HPDE6-E6E7 (cell line): ENCODE measurements at regions not wholly inside any gene's neighbourhood (a gene's known extent, or its start where the extent isn't known, plus 50 kb on each side); places are given as distances from the start of the nearest gene placed in this dataset.
"Not testable (repeated sequence)": the region's sequence is repeated elsewhere in the genome, so short reads cannot be mapped to it uniquely, and the experiment has no call there.

Source experiments
- DNase-seq: peaks from one replicate; pipeline ENCODE4 v3.0.0; 2011; ENCODE audit warnings: missing footprints; ENCODE audit errors: extremely low spot score

DNA sequence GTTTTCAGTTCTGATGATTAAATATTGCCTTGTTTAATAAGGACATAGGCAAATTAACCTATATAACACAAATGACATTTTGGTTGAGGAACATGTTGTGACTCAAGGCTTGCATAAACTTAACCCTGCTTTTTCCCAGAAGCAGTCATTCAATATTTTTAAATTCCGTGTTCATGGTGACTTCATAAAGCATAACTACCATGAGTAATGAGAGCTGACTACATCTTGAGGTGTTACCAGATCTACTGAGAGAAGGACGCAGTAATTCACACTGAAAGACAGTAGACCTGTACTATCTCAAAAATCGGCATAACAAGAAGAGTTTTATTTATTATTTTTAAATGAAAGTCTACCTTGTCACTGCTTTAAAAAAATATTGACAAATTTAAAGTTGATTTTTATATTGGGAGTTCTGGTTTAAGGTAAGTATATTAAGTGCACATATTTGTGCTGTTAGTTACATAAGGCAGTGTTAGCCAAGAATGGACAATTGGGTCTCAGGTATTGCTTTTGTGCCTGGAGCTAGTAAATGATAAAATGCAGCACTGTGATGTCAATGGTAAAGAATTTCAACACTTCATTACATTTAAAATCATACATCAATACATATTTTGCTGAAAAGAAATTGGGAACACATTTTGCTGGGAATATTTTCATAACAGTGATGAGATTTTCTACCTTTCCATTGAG, 1198.5 kb downstream of the FSCB start:
- DNase-seq: peak; percentile 2

GRCh38 chr14:43307836-43308235, 1199.2 kb downstream of the FSCB start:
- DNase-seq: no peak

GRCh38 chr14:43306053-43306452, 1201.0 kb downstream of the FSCB start:
- no peak for DNase-seq

DNA sequence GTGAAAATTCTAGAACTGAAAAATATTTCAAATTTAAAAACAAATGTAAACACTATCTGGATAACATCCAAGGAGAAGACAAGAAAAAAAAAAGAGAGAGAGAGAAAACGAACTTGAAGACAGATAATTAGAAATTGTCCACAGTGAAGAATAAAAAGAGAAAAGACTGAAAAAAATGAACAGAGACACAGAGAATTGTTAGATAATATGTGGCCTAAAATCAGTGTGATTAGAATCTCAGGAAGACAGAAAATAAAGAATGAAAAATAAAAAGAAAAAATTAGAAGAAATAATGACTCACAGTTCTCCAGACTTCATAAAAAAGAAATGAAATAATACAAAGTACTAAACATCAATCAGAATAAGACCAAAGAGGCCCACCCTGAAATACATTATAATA, 1209.3 kb downstream of the FSCB start:
- DNase-seq: no peak

GRCh38 chr14:43296061-43296460, 1211.0 kb downstream of the FSCB start:
- not testable (repeated sequence) for DNase-seq

DNA sequence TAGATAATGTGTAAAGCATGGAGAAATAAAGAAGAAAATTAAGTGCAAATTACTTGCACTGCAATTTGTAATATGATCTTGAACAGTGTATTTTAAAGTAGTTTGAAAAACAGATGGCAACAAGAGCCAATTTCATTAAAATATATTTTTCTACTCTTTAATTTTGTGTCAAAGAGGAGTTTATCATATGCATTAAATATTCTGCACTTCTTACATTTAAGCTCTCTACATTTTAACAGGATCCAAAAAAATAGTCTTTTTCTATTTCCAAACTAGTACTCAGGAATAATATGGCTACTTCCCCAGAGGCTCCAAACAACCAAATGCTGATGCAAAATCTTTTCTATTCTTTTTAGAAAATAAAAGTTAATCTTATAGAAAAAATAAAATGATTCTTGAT, 1221.5 kb downstream of the FSCB start:
- no peak for DNase-seq

GRCh38 chr14:43260056-43260455, 1247.0 kb downstream of the FSCB start:
- DNase-seq: no peak

GRCh38 chr14:43258396-43258795, 1248.7 kb downstream of the FSCB start:
- DNase-seq: no peak

GRCh38 chr14:43256996-43257395, 1250.1 kb downstream of the FSCB start:
- DNase-seq: not testable (repeated sequence)

- no peak for DNase-seq
Observed at GRCh38 chr14:43252866-43253265, 1254.2 kb downstream of the FSCB start.

GRCh38 chr14:43249591-43249990, 1257.5 kb downstream of the FSCB start:
- no peak for DNase-seq

DNA sequence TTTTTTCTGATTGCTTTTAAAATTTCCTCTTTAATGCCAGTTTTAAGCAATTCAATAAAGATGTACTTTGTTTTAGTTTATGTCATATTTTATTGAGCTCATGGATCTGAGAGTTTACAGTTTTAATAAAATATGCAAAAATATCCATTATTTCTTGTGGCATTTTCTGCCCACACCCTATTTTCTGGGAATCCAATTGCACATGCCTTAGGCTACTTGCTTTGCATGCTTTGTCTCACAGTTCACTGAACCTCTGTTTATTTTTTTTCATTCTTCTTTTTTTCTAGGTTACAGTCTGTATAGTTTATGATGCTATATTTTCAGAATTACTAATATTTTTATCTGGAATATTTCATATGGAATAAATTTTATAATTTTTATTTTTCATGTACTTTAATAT, 1258.0 kb downstream of the FSCB start:
- no peak for DNase-seq

DNA sequence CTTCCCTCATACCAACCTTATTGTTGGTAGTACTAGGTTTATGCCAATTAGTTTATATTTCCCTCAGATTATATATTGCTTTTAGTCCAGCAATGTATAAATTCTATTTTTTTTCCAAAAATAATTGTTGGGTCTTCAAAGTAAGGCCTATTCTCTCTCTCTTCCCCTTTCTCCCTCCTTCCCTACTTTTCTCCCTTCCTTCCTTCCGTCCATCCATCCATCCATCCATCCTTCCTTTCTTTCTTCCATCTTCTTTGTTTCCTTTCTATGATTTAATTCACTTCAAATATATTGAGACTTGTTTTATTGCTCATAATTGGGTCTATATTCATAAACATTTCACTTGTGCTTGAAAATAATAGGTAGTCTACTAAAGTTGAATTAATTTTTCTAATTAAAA, 1259.2 kb downstream of the FSCB start:
- DNase-seq: no peak

DNA sequence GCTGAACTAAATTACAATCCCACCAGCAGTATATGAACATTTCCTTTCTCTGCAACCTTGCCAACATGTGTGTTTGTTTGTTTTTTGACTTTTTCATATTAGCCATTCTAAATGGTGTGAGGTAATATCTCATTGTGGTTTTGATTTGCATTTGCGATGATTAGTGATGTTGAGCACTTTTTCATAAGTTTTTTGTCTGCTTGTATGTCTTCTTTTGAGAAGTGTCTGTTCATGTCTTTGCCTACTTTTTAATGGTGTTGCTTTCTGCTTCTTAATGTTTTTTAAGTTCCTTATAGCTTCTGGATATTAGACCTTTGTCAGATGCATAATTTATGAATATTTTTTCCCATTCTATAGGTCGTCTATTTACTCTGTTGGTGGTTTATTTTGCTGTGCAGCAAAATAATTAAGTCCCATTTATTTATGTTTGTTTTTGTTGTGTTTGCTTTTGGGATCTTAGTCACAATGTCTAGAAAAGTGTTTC, 1262.9 kb downstream of the FSCB start:
- no peak for DNase-seq

DNA sequence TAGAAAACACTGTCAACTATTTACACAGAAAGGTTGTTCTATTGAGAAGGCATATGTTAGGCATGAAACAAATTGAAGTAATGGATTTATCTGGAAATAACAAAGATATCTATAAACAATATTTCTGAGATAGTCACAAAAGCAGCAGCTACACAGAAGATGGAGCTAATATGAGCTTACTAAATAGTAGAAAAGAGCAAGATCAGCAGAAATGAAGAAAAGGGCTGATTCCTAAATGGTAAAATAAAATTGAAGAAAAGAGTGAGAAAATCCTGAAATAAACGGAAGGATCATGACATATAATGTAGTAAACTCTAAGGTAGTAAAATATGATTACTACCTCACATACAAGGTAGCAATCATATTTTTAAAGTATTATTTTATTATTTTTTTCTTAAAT, 1263.9 kb downstream of the FSCB start:
- no peak for DNase-seq

- DNase-seq: no peak
Observed at GRCh38 chr14:43232261-43232660, 1274.8 kb downstream of the FSCB start.

DNA sequence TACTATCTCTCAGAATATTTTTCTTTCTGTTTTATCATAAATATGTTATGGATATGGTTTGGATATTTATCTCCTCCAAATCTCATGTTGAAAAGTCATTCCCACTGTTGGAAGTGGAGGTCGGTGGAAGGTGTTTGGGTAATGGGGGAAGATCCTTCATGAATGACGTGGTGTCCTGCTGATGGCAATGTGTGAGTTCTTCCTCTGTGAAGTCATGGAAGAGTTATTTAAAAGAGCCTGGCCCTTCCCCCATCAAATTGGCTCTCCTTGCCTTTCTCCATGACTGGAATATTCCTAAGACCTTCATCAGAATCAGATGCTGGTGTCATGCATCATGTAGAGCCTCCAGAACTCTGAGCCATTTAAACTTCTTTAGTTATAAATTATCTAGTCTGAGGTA, 1291.6 kb downstream of the FSCB start:
- no peak for DNase-seq

DNA sequence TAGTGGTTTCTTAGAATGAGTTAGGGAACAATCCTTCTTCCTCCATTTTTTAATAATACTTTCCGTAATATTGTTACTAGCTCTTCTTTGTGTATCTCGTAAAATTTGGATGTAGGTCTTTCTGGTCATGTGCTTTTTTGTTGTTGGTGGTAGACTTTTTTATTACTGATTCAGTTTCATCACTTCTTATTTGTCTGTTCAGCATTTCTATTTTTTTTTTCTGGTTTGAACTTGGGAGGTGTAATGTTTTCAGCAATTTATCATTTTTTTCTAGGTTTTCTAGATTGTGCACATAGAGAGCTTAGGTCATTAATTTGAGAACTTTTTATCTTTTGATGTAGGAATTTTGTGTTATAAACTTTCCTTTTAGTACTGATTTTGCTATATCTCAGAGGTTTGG, 1299.9 kb downstream of the FSCB start:
- no peak for DNase-seq

GRCh38 chr14:43204816-43205215, 1302.3 kb downstream of the FSCB start:
- DNase-seq: no peak

DNA sequence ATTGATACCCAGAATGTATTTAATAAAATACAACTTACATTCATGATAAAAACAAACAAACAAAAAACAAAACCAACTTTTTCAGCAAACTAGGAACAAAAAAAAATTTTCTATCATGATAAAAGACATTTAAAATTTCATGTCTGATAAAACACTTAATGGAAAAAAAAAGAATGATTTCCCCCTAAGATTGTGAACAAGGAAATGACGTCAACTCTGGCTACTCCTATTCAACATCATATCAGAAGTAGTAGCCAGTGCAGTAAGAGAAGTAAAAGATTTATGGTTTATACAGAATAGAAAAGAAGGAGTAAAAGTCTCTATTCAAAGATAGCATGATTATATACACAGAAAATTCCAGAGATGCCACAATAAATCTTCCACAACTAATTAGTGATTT, 1306.6 kb downstream of the FSCB start:
- DNase-seq: no peak

DNA sequence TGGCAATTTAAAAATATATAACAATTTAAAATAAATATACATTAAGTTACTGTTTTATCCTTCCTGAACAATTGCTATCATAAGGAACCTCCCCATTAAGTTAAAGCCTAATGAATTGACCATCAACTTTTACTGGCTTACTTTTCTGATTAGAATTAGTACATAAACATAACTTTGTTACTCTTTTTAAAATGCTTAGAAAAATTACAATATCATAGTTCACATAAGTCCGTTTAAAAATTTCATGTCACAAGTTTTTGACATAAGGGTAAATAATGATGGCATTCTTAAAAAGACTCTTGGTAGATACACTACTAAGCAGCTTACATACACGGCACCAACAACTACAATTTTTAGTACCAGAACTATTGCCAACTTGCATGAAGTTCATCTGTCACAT, 1308.6 kb downstream of the FSCB start:
- no peak for DNase-seq

DNA sequence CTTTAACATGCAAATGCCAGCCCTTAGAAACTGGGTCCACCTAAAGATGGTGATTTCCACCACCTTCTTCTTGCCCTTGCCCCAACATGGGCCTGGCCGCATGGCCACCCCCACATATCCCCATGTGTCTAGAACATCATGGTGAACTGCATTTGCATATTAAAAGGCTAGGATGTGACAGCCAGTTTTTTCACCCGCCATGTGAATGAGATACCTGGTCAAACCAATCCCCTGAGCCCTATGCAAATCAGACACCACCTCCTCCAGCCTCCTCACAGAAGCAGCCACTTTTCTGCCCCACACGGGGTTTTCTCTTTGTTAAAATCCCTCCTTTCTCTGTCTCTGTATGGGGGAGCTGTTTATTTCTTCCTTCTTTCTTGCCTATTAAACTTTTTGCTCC, 1322.5 kb downstream of the FSCB start:
- DNase-seq: no peak

GRCh38 chr14:43183916-43184315, 1323.2 kb downstream of the FSCB start:
- DNase-seq: no peak

DNA sequence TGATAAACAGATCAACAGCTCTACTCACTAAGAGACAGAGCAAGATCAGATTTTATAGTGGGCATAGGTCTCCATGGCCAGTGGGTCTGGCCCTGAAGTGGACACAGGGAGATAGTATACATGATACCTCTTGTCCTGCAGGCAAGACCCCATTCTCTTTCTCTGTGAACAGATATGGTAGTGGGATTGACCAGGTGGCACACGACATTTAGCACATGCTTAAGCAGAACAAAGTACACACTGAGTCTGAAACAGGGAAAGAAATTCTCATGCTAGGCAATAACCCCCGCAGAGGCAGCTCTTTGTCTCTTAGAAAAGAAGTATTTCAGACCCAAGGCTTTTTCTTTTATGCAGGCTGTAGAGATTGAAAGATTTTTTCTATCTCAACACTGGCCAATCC, 1331.2 kb downstream of the FSCB start:
- DNase-seq: no peak
